GM12878 (cell line): ENCODE measurements at regions not wholly inside any gene's neighbourhood (a gene's known extent, or its start where the extent isn't known, plus 50 kb on each side); places are given as distances from the start of the nearest gene placed in this dataset.

ENCODE experiments used
- ATAC-seq: fragments of 200-7000 bp; cut with Tn5 transposase; 3 replicates; pipeline ENCODE4 v1.9.1; 2020; ENCODE audit warnings: mild to moderate bottlenecking, moderate library complexity
- BruUV-seq: library from RNA; stranded (reverse); fragments of 400-500 nt; replicated peaks from 2 replicates; lab custom pipeline; 2021; lab: Mats Ljungman, UMichigan
- CTCF ChIA-PET: fragments of 300-600 bp; sonication (Branson Sonifier 250); formaldehyde crosslinking; extraction: SDS; loops from one replicate; lab custom pipeline; 2021; ENCODE audit warnings: inconsistent platforms; lab: Yijun Ruan, JAX
- POLR2A ChIA-PET: fragments of 350-600 bp; formaldehyde crosslinking; extraction: SDS; loops from one replicate; lab custom pipeline; 2021; ENCODE audit warnings: inconsistent platforms; lab: Charles Lee
- RAD21 ChIA-PET: fragments of 300-600 bp; sonication (Branson Sonifier 250); formaldehyde crosslinking; loops from one replicate; lab custom pipeline; 2023; ENCODE audit warnings: antibody characterized with exemption; ENCODE audit not compliant: unreplicated experiment; lab: Charles Lee
- SMC1A ChIA-PET: fragments of 300-600 bp; sonication (Branson Sonifier 250); formaldehyde crosslinking; loops from one replicate; lab custom pipeline; 2023; ENCODE audit not compliant: unreplicated experiment, uncharacterized antibody; lab: Charles Lee
- DNase-seq: peaks from one replicate; pipeline ENCODE4 v3.0.0-alpha.2; 2011; ENCODE audit warnings: low read depth, low spot score
- FAIRE-seq: peaks from 3 replicates; lab custom pipeline; 2011; peaks lifted over from hg19 to GRCh38; lab: Jason Lieb, UNC
- H2AFZ ChIP-seq: 2 replicates; pipeline ENCODE4 v1.6.0; 2011; ENCODE audit warnings: low read depth, low read length, control low read depth; ENCODE audit not compliant: control insufficient read depth
- H3K27ac ChIP-seq: 2 replicates; pipeline ENCODE4 v1.5.1; 2011; ENCODE audit warnings: control low read depth; ENCODE audit not compliant: control insufficient read depth, insufficient read depth
- H3K27me3 ChIP-seq, 2 experiments: replicated peaks in 1 of 2; 2 replicates each; pipeline versions ENCODE4 v1.6.0 to v1.6.1; 2011; ENCODE audit warnings: low read length in 1 of 2; ENCODE audit not compliant: control insufficient read depth in 2 of 2, insufficient read depth in 2 of 2
- H3K36me3 ChIP-seq, 2 experiments: 2 replicates each; pipeline ENCODE4 v1.5.1; 2011; ENCODE audit warnings: low read length in 1 of 2; ENCODE audit not compliant: control insufficient read depth in 2 of 2, insufficient read depth in 2 of 2
- H3K4me1 ChIP-seq: 2 replicates; pipeline ENCODE4 v1.6.1; 2011; ENCODE audit warnings: mild to moderate bottlenecking, low read length, moderate library complexity, mixed read lengths; ENCODE audit not compliant: control insufficient read depth, insufficient read depth
- H3K4me2 ChIP-seq: 2 replicates; pipeline ENCODE4 v1.6.0; 2011; ENCODE audit warnings: control low read depth; ENCODE audit not compliant: control insufficient read depth, insufficient read depth
- H3K4me3 ChIP-seq: fragments of 200-600 bp; sonication (generic); 2 replicates; pipeline ENCODE4 v1.5.1; 2016
- H3K79me2 ChIP-seq: 2 replicates; pipeline ENCODE4 v1.6.0; 2011; ENCODE audit warnings: low read length; ENCODE audit not compliant: control insufficient read depth, insufficient read depth
- H3K9ac ChIP-seq: 2 replicates; pipeline ENCODE4 v1.8.0; 2011; ENCODE audit warnings: low read length, control low read depth, mixed read lengths; ENCODE audit not compliant: control insufficient read depth, insufficient read depth
- H3K9me3 ChIP-seq: replicated peaks from 3 replicates; pipeline ENCODE4 v1.5.1; 2011; ENCODE audit warnings: mild to moderate bottlenecking, low read length; ENCODE audit not compliant: control insufficient read depth, insufficient read depth
- H4K20me1 ChIP-seq: 2 replicates; pipeline ENCODE4 v1.6.0; 2011; ENCODE audit not compliant: control insufficient read depth, insufficient read depth
- ATF3 ChIP-seq: IDR thresholded peaks from 2 replicates; pipeline ENCODE4 v1.6.1; 2011; ENCODE audit warnings: low read depth, mild to moderate bottlenecking, low read length, moderate library complexity, borderline replicate concordance; ENCODE audit errors: extremely low read depth
- ATF7 ChIP-seq: fragments of 450-650 bp; IDR thresholded peaks from 2 replicates; pipeline ENCODE4 v1.6.1; 2016; ENCODE audit warnings: low read depth, mild to moderate bottlenecking
- BACH1 ChIP-seq: fragments of 450-650 bp; IDR thresholded peaks from 2 replicates; pipeline ENCODE4 v1.6.1; 2017; ENCODE audit warnings: mild to moderate bottlenecking, borderline replicate concordance
- DPF2 ChIP-seq: fragments of 450-650 bp; IDR thresholded peaks from 2 replicates; pipeline ENCODE4 v1.6.1; 2017; ENCODE audit warnings: mild to moderate bottlenecking
- E2F8 ChIP-seq: fragments of 450-650 bp; IDR thresholded peaks from 2 replicates; pipeline ENCODE4 v1.6.1; 2018; ENCODE audit warnings: mild to moderate bottlenecking, low read depth, moderate library complexity; ENCODE audit not compliant: partially characterized antibody
- EED ChIP-seq: sonication (generic); IDR thresholded peaks from 2 replicates; pipeline ENCODE4 v1.6.1; 2016; ENCODE audit warnings: antibody characterized with exemption, low read depth
- EP300 ChIP-seq, 2 experiments: fragments of 150-350 bp in 1 of 2; IDR thresholded peaks; 2 replicates each; pipeline ENCODE4 v1.6.1; 2011 to 2012; ENCODE audit warnings: low read depth in 2 of 2, low read length in 2 of 2, borderline replicate concordance in 1 of 2, improper control_type of control experiment in 1 of 2, inconsistent platforms in 1 of 2; ENCODE audit not compliant: control insufficient read depth in 1 of 2
- NKRF ChIP-seq: fragments of 450-650 bp; conservative IDR thresholded peaks from 2 replicates; pipeline ENCODE4 v1.6.1; 2017; ENCODE audit warnings: mild to moderate bottlenecking, moderate library complexity
- POU2F2 ChIP-seq: IDR thresholded peaks from 3 replicates; pipeline ENCODE4 v1.6.1; 2011; ENCODE audit warnings: low read depth, mild to moderate bottlenecking, low read length, borderline replicate concordance
- RAD21 ChIP-seq: IDR thresholded peaks from 2 replicates; pipeline ENCODE4 v1.6.1; 2011; ENCODE audit warnings: mild to moderate bottlenecking, low read depth, low read length, moderate library complexity; ENCODE audit not compliant: insufficient read depth
- RAD51 ChIP-seq: fragments of 450-650 bp; IDR thresholded peaks from 2 replicates; pipeline ENCODE4 v1.6.1; 2016; ENCODE audit warnings: moderate library complexity, mild to moderate bottlenecking, inconsistent platforms
- SUPT20H ChIP-seq: IDR thresholded peaks from 2 replicates; pipeline ENCODE4 v1.6.1; 2011; ENCODE audit warnings: low read depth, mild to moderate bottlenecking, low read length, moderate library complexity, borderline replicate concordance; ENCODE audit not compliant: control insufficient read depth
- TCF3 ChIP-seq: IDR thresholded peaks from 2 replicates; pipeline ENCODE4 v1.6.1; 2012; ENCODE audit warnings: low read depth, mild to moderate bottlenecking, low read length, borderline replicate concordance; ENCODE audit not compliant: insufficient read depth
- TCF7 ChIP-seq: IDR thresholded peaks from 2 replicates; pipeline ENCODE4 v1.6.1; 2014; ENCODE audit warnings: antibody characterized with exemption, borderline replicate concordance
- WRNIP1 ChIP-seq: IDR thresholded peaks from 2 replicates; pipeline ENCODE4 v1.6.1; 2011; ENCODE audit warnings: low read depth, low read length, improper control_type of control experiment, borderline replicate concordance
- ZBED1 ChIP-seq: IDR thresholded peaks from 2 replicates; pipeline ENCODE4 v1.6.1; 2016; ENCODE audit warnings: borderline replicate concordance
- ZBTB33 ChIP-seq: fragments of 450-650 bp; IDR thresholded peaks from 2 replicates; pipeline ENCODE4 v1.6.1; 2017; ENCODE audit warnings: mild to moderate bottlenecking
- WGBS: methylation state at CpG from one replicate; pipeline ENCODE4 v1.1.6; 2016; ENCODE audit warnings: low lambda C conversion rate; ENCODE audit not compliant: insufficient replicate concordance, insufficient coverage; ENCODE audit errors: missing lambda C conversion rate; 5-methylcytosine and 5-hydroxymethylcytosine counted together
- in situ Hi-C: fragments of 300-500 bp; cut with MboI; formaldehyde crosslinking; loops from 9 replicates; pipeline ENCODE4 v1.14.3; 2018; ENCODE audit warnings: mixed read lengths
- intact Hi-C: fragments of 100-400 bp; cut with micrococcal nuclease; formaldehyde crosslinking; loops from one replicate; pipeline ENCODE4 v1.14.2; 2022; ENCODE audit not compliant: unreplicated experiment

GRCh38 chr10:44500451-44500850, 115.6 kb upstream of the CXCL12 start:
- Histone ChIP-seq H3K4me1 (no peaks in the 10 kb centered on the region), H3K4me3 (no peak overlapping the region), H2AFZ (no peak overlapping the region), H3K27me3 (no peaks in the 10 kb centered on the region), H3K36me3 (no peaks in the 10 kb centered on the region), H3K9me3 (no peaks in the 10 kb centered on the region), H3K79me2 (no peaks in the 10 kb centered on the region), H4K20me1 (no peaks in the 10 kb centered on the region), H3K4me2 (no peak overlapping the region), H3K9ac (no peak overlapping the region), H3K27ac (no peak overlapping the region)
- SMC1A ChIA-PET, result no interaction called here
- ATAC-seq, result no peak
- RAD21 ChIA-PET, result no interaction called here
- BruUV-seq, result no TSS peak
- no peak for FAIRE-seq
- in situ Hi-C loops, result loop anchor here (25.0 kb wide), 1 partner anchor 88 kb away; no protein-coding TSS in a partner anchor
- CTCF ChIA-PET, result no interaction called here
- 37% methylated on average over 1 of the region's 1 CpG for WGBS
- DNase-seq, result no peak
- intact Hi-C loops, result no loop called here
- POLR2A ChIA-PET, result no interaction called here
- no peak for TF ChIP-seq E2F8
- no peak for TF ChIP-seq RAD21
- TF ChIP-seq ZBED1, result no peak
- TF ChIP-seq NKRF, result no peak
- TF ChIP-seq TCF7, result no peak
- TF ChIP-seq BACH1, result no peak
- TF ChIP-seq EP300 (IDR thresholded peaks at IDR 0.05; ENCODE audit: borderline replicate concordance in 1 of 2, control insufficient read depth in 1 of 2, low read depth in 2 of 2, low read length in 2 of 2), result no peak
- TF ChIP-seq POU2F2, result no peak
- TF ChIP-seq EED, result no peak
- no peak for TF ChIP-seq ZBTB33
- no peak for TF ChIP-seq TCF3
- TF ChIP-seq SUPT20H, result no peak
- no peak for TF ChIP-seq ATF3
- TF ChIP-seq RAD51, result no peak
- TF ChIP-seq ATF7, result no peak
- TF ChIP-seq DPF2, result no peak
- TF ChIP-seq WRNIP1, result no peak
